ENCODE measurements at regions not wholly inside any gene's neighbourhood (a gene's known extent, or its start where the extent isn't known, plus 50 kb on each side); places are given as distances from the start of the nearest gene placed in this dataset.

- no peak overlapping the region for H3K18ac ChIP-seq (ENCODE audit: extremely low read depth, low read length)
- H2BK12ac ChIP-seq (ENCODE audit: low read depth, low read length) = no peak overlapping the region
- FAIRE-seq (no peak), DNase-seq (ENCODE audit: low read depth in 1 of 2, low spot score in 2 of 2) (no peak)
- CTCF ChIA-PET (ENCODE audit: partially characterized antibody) = interaction anchor here (0.8 to 1.4 kb wide), 2 partner anchors 64 to 302 kb away, joined by 3 read pairs; no protein-coding TSS in a partner anchor
- H4K8ac ChIP-seq (ENCODE audit: extremely low read depth, insufficient read depth, low read length) = no peak overlapping the region
- no peak overlapping the region for H3K27ac ChIP-seq (ENCODE audit: low read depth, low read length)
- H3K79me1 ChIP-seq (ENCODE audit: low read depth, low read length) = no peaks in the 10 kb centered on the region; the same call in 1 of the 2 replicates
- no peak overlapping the region for H3K4me2 ChIP-seq (ENCODE audit: insufficient read depth in 1 of 2, low read depth in 2 of 2, low read length in 2 of 2)
- H3K27me3 ChIP-seq (replicated peaks in 1 of 4; ENCODE audit: control insufficient read depth in 3 of 4, extremely low read depth in 1 of 4, insufficient read depth in 3 of 4, low read length in 3 of 4) = no peaks in the 10 kb centered on the region
- H2BK20ac ChIP-seq (ENCODE audit: low read length) = no peak overlapping the region
- H2BK5ac ChIP-seq (ENCODE audit: low read depth, low read length) = no peak overlapping the region
- H3K14ac ChIP-seq (ENCODE audit: insufficient read length) = no peak overlapping the region
- no peak overlapping the region for H4K91ac ChIP-seq (replicated peaks; ENCODE audit: insufficient read length, low read length)
- H4K20me1 ChIP-seq (replicated peaks in 1 of 2; ENCODE audit: control insufficient read depth in 1 of 2, insufficient read depth in 2 of 2, low read length in 2 of 2) = no peaks in the 10 kb centered on the region
- H4K5ac ChIP-seq (ENCODE audit: insufficient read length, low read depth, low read length) = no peak overlapping the region
- no peak overlapping the region for H2BK15ac ChIP-seq (ENCODE audit: low read length)
- H3K9ac ChIP-seq (replicated peaks in 1 of 4; ENCODE audit: extremely low read depth in 1 of 4, low read depth in 3 of 4, low read length in 3 of 4) = no peak overlapping the region
- no peak overlapping the region for H2AFZ ChIP-seq (ENCODE audit: low read length)
- no peak overlapping the region for H3K4ac ChIP-seq (replicated peaks; ENCODE audit: insufficient read length, low read depth, low read length)
- no peaks in the 10 kb centered on the region; a peak in 1 of 8 replicates for H3K36me3 ChIP-seq (ENCODE audit: control insufficient read depth in 2 of 4, insufficient read depth in 4 of 4, low read length in 3 of 4)
- H3K4me3 ChIP-seq (ENCODE audit: extremely low read depth in 1 of 4, insufficient read depth in 2 of 4, low read depth in 3 of 4, low read length in 4 of 4) = no peak overlapping the region
- POLR2A ChIA-PET (ENCODE audit: partially characterized antibody) = no interaction called here
- no peaks in the 10 kb centered on the region for H3K79me2 ChIP-seq (ENCODE audit: control insufficient read depth in 1 of 2, insufficient read depth in 2 of 2, low read length in 2 of 2)
- 88% methylated on average over 1 of the region's 1 CpG; no CpG with 5 or more reads in 1 of the 2 experiments for WGBS, 2 experiments (ENCODE audit: extremely low coverage in 1 of 2, insufficient coverage in 1 of 2, insufficient read length in 1 of 2, insufficient replicate concordance in 2 of 2, low coverage in 1 of 2, low lambda C conversion rate in 2 of 2, missing lambda C conversion rate in 1 of 2)
- no peak overlapping the region for H2AK5ac ChIP-seq (ENCODE audit: low read depth, low read length)
- H3K23me2 ChIP-seq (ENCODE audit: low read depth, low read length) = no peaks in the 10 kb centered on the region
- no peaks in the 10 kb centered on the region; a peak in 1 of 4 replicates for H3K9me3 ChIP-seq (ENCODE audit: insufficient read depth in 2 of 2, low read depth in 1 of 2, low read length in 1 of 2)
- no peak overlapping the region for H3K56ac ChIP-seq (replicated peaks; ENCODE audit: insufficient read length, low read depth, low read length)
- H3K23ac ChIP-seq (ENCODE audit: insufficient read length) = no peak overlapping the region
- no peaks in the 10 kb centered on the region; a peak in 1 of 7 replicates for H3K4me1 ChIP-seq (replicated peaks in 1 of 4; ENCODE audit: control insufficient read depth in 3 of 4, insufficient read depth in 4 of 4, low read length in 3 of 4)
- no peak overlapping the region for H2BK120ac ChIP-seq (replicated peaks; ENCODE audit: low read depth, low read length)
- TF ChIP-seq POLR2AphosphoS5 (IDR thresholded peaks at IDR 0.05; ENCODE audit: low read depth, low read length) = no peak
- TF ChIP-seq RAD21 (IDR thresholded peaks at IDR 0.05 in 1 of 2, conservative IDR thresholded peaks at IDR 0.05 in 1 of 2; ENCODE audit: low read depth in 2 of 2, low read length in 2 of 2) = no peak
- no peak for TF ChIP-seq CTCF (IDR thresholded peaks at IDR 0.05; ENCODE audit: control extremely low read depth in 1 of 3, insufficient read depth in 1 of 3, low read depth in 1 of 3, low read length in 3 of 3)
- no peak for TF ChIP-seq SP4 (IDR thresholded peaks at IDR 0.05; ENCODE audit: low read length)
- TF ChIP-seq ZNF274 (IDR thresholded peaks at IDR 0.05; ENCODE audit: borderline replicate concordance, extremely low read depth, low read length) = no peak
- no peak for TF ChIP-seq HDAC6 (IDR thresholded peaks at IDR 0.05; ENCODE audit: low read depth, low read length)
- no peak for TF ChIP-seq POU5F1 (IDR thresholded peaks at IDR 0.05; ENCODE audit: low read depth, low read length)
- no peak for TF ChIP-seq PHF8 (conservative IDR thresholded peaks at IDR 0.05; ENCODE audit: low read depth, low read length)
- no peak for TF ChIP-seq KDM1A (IDR thresholded peaks at IDR 0.05; ENCODE audit: borderline replicate concordance, low read length)
- no peak for TF ChIP-seq RXRA (IDR thresholded peaks at IDR 0.05; ENCODE audit: insufficient read depth, low read depth, low read length)
- no peak for TF ChIP-seq RBBP5 (IDR thresholded peaks at IDR 0.05; ENCODE audit: borderline replicate concordance, low read depth, low read length)
- no peak for TF ChIP-seq GABPA (IDR thresholded peaks at IDR 0.05; ENCODE audit: borderline replicate concordance, insufficient read depth, low read length)
Measured at GRCh38 chr2:167816874-167817290, 430.5 kb downstream of the STK39 start.
